HG02759 (cell line): ENCODE measurements at regions not wholly inside any gene's neighbourhood (a gene's known extent, or its start where the extent isn't known, plus 50 kb on each side); places are given as distances from the start of the nearest gene placed in this dataset.

Experiments
- ATAC-seq: cut with Tn5 transposase; IDR thresholded peaks from one replicate; pipeline ENCODE4 v1.9.1; 2021; ENCODE audit warnings: mild to moderate bottlenecking, moderate library complexity; ENCODE audit not compliant: unreplicated experiment

DNA sequence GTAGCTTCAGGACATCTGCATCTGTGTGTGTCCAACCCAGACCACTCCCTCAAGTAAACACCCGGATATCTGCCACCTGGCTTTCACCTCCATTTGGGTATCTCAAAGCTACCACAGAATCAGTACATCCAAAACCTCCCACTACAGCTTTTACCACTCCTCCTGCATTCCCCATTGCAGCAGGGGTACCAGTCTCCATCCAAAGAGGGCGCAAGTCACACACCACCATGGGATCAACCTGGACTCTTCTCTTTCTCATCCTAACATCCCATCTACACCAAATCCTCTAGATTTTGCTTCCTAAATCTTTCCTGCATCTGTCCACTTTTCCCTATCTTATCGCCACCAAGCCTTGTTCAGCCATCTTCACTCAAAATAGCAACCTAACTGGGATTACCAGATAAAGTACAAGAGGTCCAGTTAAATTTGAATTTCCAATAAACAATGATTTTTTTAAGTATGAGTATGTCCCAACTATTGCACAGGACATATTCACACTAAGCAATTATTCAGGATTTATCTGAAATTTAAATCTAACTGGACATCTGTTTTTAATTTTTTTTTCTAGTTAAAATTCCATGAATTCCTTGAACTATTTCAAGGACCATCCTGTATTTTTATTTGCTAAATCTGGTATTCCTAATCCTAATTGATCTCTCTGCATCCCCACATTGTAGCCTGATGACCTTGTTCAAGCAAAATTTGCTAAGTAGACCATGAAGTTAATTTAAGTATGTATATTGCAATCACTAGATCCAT lies 164.3 kb upstream of the MLN start:
- ATAC-seq, result no peak

DNA sequence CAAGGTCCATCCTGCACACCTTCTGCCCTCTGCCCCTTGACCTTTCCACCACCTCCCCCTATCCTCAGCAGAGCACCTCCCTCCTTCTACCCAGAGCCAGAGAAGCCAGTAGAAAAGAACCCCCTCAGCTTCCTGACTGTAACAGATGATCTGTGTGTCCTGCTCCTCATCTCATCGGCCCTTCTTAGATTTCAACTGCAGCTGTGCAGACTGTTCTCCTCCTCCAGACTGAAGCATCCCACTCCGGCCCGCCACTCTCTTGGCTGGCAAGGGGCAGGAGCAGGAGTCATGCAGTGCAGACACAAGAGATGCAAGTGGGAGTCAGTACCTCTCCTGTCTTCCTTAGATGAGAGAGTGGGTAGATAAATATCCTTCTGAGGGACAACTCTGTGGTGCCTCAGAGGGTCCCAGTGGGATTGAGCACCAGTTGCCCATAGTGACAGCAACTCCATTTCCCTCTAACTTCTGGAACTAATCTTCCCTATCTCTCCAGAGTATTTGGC lies 163.5 kb upstream of the MLN start:
- no peak for ATAC-seq

GRCh38 chr6:33966536-33966935 lies 162.7 kb upstream of the MLN start:
- no peak for ATAC-seq

GRCh38 chr6:33965766-33966165 lies 162.0 kb upstream of the MLN start:
- ATAC-seq, result no peak

- no peak for ATAC-seq
Observed at GRCh38 chr6:33964387-33964786, 160.6 kb upstream of the MLN start.

DNA sequence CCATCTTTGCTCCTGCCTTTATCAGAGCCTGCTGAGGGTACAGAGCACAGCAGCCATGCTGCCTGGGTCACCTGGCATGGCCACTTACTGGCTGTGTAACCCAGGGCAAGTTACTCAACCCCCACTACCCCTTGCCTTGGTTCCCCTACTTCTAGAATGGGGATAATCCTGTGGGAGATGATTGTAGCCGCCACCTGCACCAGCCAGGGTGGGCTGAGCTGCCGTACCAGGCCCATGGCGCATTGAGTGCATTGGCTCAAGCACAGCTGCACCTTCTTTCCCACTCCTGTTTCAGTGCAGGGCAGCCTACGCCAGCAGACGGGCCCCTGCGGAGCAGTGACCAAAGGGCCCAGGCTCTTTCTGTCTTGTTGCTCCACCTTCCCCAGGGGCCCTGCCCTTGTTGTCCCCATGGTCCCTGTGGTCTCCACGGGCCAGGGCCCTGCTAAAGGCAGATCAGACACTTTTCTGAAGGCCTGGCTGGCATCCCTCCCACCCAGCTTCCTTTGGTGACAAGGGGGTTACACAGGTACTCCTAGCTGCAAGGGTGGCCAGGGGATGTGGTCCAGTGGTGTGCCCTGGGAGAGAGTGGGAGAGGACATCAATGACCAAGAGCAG lies 159.4 kb upstream of the MLN start:
- no peak for ATAC-seq

DNA sequence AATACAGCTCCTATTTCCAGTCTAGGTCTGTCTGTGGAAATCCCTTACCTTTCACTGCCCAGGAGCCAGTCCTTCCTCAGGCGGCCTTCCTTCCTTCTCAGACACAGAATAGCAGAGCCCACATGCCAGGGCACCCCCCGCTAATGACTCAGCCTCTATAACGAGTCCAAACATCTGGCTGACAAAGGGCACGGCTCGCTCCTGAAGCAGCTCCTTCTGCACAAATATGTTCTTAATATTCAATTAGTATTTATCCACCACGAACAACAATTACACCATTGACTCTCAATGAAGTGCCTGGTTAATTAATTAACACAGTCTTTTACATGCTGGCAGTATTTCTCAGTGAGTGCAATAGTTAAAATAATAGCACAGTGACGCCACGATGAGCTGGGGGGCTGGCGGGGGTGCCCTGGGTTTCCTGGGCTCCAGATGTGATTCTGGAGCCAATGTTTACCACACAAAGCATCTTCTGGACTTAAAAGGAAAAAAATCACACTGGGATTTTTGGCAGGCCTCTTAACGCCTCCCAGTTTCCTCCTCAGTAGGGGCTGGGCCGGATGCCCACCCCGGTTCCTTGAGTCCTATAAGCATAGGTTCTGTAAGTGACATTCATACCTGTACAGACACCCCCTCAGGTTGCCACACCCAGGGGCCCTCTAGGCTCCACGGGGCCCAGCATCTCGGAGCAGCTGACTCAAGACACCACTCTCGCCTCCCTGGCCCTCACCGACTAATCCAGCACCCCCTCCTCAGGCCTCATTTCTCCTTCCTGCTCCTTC lies 158.6 kb upstream of the MLN start:
- ATAC-seq, result no peak

GRCh38 chr6:33961691-33962090 lies 157.9 kb upstream of the MLN start:
- no peak for ATAC-seq

- ATAC-seq, result no peak
Observed at GRCh38 chr6:33960345-33961313, 156.8 kb upstream of the MLN start.

GRCh38 chr6:33959661-33960344 lies 156.0 kb upstream of the MLN start:
- no peak for ATAC-seq

DNA sequence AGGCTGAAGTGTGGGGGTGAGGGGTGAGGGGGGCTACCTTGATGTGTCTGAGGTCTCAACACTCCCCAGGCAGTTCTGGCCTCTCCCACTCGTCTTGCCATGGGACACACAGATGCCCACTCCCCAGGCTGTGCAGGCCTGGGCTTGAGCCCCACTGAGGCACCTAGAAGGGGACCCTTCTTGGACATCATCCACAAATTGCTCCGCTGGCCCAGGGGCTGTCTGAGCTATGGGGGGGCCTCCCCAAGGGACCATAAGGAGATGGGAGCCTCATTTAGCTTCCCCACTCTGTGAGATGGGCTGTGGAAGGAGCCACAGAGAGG lies 155.5 kb upstream of the MLN start:
- ATAC-seq, result no peak

- no peak for ATAC-seq
Observed at GRCh38 chr6:33958526-33959328, 154.9 kb upstream of the MLN start.

DNA sequence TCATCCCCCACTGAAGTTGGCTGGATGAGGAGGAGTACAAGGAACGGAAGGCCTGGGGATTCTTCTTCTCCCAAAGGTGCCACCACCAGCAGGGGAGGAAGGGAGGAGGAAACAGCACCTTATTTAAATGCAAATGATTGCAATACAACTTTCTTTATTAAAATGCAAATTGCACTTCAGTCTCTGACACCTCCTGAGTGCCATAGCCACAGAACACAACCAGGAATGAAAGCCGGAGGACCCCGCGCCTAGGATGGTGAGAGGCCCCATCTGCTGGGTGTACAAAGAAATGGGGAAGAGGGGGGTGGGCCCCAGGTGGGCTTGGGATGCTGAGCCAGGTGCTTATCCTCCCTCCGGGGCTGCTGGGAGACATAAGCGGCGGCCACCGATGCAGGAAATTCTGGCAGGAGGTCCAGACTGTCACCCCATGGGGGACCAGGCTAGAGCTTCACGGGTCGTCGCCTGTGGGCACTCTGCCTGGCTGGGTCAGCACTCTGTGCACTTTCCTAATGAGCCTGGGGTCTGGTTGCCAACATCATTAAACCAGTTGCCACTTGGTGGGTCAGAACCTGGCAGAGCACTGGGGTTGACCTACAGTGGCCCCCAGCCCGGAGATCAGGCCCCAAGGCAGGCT lies 154.2 kb upstream of the MLN start:
- no peak for ATAC-seq

- ATAC-seq, result no peak
Observed at GRCh38 chr6:33957131-33957891, 153.5 kb upstream of the MLN start.

DNA sequence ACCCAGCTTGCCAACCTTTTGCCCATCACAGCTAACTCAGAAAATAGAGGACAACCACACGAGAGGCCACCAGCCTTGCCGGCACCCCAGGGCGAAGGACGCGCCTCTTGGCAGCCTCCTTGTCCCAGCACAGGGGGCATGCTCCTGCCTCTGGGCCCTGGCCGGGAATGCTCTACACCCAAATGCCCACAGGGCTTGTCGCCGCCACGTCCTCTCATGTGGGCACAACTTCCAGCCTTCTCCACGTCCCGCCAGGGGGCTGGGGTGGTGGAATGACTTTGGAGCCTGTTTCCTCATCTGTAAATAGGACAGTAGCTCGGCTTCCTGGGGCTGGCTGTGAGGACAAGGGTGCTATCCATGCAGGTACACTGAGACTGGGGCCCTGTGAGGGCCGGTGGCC lies 152.4 kb upstream of the MLN start:
- no peak for ATAC-seq

DNA sequence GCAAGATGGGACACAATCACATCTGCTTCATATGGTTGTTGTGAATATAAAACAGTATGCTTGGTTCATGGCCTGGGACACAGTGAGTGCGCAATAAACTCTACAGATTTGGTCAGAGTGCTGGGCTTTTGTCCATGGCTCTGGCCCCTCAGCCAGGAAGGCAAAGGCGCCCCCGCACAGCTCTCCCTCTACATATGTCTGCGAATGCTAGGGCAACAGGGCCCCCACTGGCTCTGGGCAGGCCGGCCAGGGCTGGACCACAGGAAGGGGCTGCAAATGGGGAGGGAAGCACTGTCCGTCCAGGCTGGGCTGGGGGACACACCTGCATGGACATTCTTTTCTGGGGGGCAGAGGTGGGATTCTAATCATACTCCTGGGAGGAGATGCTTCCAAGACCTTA lies 151.8 kb upstream of the MLN start:
- ATAC-seq, result no peak

- no peak for ATAC-seq
Observed at GRCh38 chr6:33954453-33954852, 150.7 kb upstream of the MLN start.

DNA sequence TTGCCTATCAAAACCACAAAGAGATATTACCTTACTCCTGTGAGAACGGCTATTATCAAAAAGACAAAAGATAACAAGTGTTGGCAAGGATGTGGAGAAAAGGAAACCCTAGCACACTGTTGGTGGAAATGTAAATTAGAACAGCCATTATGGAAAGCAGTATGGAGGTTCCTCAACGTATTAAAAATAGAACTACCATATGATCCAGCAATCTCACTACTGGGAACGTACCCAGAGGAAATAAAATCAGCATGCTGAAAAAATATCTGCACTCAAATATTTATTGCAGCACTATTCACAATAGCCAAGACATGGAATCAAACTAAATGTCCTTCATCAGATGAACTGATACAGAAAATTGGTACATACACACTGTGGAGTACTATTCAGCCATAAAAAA lies 149.4 kb upstream of the MLN start:
- no peak for ATAC-seq
